GM18907 (cell line): ENCODE measurements at regions not wholly inside any gene's neighbourhood (a gene's known extent, or its start where the extent isn't known, plus 50 kb on each side); places are given as distances from the start of the nearest gene placed in this dataset.

ENCODE experiments used
- ATAC-seq: cut with Tn5 transposase; IDR thresholded peaks from one replicate; pipeline ENCODE4 v1.9.1; 2021; ENCODE audit warnings: mild to moderate bottlenecking, moderate library complexity; ENCODE audit not compliant: unreplicated experiment

- no peak for ATAC-seq
These were observed 913.3 kb downstream of the PDHA2 start for GRCh38 chr4:96753216-96753615.

DNA sequence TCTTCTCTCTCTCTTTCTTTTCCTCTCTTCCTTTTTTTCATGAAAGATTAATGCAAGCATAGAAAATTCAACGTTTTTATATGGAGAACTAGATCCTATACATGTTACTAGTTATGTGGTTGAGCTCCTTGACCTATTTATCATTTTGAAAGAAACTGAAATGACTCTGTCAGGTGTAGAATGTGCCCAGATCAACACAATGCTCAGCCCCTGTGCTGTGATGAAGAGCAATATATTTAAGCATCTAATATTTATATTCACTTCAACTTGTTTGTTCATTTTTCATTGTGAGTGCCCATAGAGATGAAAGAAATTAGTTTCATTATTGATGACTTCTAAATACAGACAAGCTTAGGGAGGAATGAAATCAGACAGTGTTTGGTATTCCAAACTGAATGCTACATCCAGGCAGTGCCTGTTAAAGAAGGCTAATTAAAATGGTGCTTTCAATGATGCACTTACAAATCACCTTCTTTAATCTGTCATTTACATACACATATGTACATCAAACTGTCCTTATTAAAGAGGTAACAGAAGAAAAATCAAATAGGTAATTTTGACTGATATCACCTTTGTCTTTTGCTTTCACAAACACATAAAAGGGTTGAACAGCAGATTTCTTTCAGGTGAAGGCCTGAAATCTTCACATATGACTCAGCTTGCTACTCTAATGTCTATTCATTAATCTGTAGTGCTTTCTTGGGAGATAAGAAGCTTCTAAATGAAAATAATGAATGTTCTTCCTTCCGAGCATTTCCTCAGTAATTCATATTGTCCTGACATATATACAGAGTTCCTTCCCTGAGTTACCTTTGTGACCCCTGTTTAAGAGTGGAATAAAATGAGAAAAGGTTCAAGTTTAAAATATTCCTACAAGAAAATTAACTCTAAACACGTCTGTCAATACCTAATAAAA lies 915.9 kb downstream of the PDHA2 start:
- ATAC-seq, result no peak

- ATAC-seq, result no peak
These were observed 916.7 kb downstream of the PDHA2 start for GRCh38 chr4:96756584-96756983.

- ATAC-seq, result no peak
These were observed 923.7 kb downstream of the PDHA2 start for GRCh38 chr4:96763546-96763945.

GRCh38 chr4:96766359-96766758 lies 926.5 kb downstream of the PDHA2 start:
- no peak for ATAC-seq

DNA sequence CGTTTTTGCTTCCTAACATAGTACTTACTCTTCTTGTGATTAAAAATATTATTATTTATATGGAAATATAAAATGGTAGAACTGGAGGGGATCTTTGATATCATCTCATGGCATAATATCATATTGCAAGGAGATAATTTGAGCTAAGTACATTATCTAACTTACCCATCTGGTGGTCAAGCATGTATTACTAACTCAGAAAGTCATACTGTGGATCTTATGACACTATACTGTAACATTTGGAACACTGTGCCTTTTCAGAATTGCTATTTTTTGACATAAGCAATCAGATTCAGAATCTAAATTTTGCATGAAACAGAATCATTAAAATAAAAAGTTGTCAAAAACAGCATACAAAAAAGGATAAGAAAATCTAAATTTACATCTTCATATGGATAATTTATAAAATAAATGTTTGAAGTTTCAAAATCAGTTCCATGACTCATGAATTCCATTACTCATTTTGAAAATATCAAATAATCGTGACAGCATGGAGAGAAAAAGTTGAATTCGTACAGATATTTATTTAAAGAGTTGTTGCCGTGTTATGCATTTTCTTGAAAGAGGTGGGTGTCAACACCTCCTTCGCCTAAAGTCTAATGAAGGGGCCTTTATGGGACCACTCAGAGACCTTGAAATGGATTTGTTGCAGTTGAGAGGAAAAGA lies 928.1 kb downstream of the PDHA2 start:
- no peak for ATAC-seq

- no peak for ATAC-seq
These were observed 935.6 kb downstream of the PDHA2 start for GRCh38 chr4:96775501-96775900.

- no peak for ATAC-seq
These were observed 937.1 kb downstream of the PDHA2 start for GRCh38 chr4:96776920-96777527.

DNA sequence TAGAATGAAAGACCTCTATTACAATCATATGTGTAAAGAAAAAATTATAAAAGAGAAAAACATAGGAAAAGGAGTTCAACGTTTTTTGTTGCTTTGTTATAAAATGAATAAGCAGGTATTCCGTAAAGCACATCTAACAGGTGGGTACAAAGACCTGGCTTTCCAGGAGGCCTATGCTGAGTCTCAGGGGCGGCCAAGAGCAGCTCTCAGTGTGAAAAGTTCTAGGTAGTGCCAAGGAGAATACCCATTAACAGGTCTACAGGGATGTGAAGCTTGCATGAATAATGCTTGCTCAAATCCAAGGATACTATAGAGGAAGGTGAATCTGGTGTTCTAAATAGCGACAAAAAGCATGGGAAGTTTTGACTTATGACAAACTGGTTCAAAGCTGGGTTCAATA lies 944.4 kb downstream of the PDHA2 start:
- no peak for ATAC-seq

DNA sequence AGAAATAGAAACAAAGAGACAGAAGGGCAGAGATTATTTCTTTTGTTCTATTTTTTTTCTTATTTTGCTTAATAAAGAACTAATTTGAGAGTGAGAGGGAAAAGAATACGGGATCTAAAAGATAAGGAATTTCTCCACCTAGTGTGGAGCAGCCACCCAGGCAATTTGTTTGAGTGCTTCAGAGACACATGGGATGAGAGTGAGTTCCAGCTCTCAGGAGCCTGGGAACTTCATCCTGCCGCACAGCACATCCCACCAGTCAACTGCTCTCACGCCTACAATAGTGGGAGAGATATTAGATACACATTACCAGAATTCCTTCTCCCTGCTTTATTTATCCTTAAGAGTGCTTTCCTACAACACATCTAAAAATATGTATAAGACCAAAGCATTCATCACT lies 946.4 kb downstream of the PDHA2 start:
- no peak for ATAC-seq

- no peak for ATAC-seq
These were observed 947.9 kb downstream of the PDHA2 start for GRCh38 chr4:96787766-96788165.

DNA sequence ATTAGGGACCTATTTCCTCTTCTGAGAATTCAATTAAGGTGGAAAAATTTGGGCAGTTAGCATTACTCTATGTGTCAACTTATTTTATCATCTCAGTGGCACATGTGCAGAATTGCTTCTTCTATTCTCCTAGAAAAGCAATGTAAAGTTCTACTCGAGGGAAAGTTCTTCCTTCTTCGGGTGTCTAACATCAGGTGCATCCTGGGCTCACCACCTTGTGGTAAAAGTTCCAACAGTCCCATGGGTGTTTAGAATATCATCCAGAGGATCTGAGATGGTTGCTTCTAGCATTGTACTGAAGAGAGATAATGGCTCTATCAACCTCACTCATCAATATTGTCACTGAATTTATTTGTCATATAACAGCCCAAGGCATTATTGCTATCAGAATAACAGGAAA lies 969.7 kb downstream of the PDHA2 start:
- ATAC-seq, result no peak

DNA sequence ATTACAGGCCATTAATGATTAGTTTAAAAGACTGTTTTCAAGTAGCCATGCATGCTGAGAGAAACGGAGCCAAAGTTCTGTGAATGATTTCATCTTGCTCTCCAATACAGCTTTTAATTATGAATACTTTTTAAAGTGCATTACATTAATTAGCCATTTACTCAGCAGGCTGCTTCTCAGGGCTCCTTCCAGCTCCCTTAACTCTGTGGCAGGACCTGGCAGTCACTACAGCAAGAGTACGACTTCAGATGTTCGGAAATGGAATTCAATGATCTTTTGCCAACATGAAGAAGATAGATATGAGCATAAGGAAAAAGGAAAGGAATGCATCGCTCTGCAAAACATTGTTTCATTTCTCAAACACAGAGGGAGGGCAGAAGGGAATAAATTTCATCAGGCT lies 987.2 kb downstream of the PDHA2 start:
- ATAC-seq, result no peak

- no peak for ATAC-seq
These were observed 993.9 kb downstream of the PDHA2 start for GRCh38 chr4:96833831-96834230.

- ATAC-seq, result no peak
These were observed 996.1 kb downstream of the PDHA2 start for GRCh38 chr4:96835991-96836390.

- ATAC-seq, result no peak
These were observed 999.5 kb downstream of the PDHA2 start for GRCh38 chr4:96839441-96839840.

DNA sequence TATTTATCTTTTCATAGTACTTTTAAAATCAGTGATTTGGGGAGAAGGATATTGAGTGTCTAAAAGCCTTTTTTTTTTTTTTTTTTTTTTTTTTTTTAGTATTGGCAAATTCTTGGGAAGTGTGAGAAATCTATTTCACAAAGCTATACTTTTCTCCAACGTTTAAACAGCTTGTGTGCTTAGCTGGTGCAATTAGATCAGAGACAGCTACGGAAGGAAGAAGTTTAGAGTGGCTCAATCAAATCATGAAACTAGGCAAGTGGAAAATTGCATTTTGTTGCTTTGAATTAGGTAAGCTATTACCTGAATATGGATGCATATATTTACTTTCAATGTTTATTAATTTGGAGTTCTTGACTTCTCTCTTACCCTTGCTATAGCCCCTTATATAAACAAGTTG lies 1001.9 kb downstream of the PDHA2 start:
- no peak for ATAC-seq

DNA sequence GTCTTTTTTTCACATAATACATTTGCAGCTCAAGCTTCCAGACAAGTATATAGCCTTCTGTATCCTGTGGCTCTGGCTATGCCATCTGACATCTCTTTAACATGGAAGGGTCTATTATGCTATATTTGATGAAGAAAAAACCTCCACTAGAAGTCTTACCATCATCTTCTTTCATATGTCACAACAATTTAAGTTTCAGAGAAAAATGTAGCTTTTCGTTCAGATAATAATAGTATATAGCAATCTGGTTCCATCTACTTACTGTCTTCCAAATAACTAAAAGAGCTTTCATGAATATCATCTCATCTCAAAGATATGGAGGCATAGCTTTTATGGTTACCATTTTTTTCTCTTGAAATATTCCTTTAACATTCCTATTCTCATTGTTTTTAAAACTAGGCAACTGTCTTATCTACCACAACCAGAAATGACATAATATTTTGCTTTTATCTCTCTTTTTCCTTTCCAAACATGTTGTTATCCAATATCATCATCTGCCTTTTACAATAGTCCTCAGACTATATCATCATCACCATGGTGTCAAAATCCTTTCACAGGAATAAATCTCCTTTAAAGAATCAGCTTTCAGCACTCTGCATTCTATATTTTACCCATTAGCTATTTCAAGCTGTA lies 1005.1 kb downstream of the PDHA2 start:
- ATAC-seq, result no peak

- ATAC-seq, result no peak
These were observed 1005.9 kb downstream of the PDHA2 start for GRCh38 chr4:96845819-96846218.

- no peak for ATAC-seq
These were observed 1034.8 kb downstream of the PDHA2 start for GRCh38 chr4:96874657-96875056.

DNA sequence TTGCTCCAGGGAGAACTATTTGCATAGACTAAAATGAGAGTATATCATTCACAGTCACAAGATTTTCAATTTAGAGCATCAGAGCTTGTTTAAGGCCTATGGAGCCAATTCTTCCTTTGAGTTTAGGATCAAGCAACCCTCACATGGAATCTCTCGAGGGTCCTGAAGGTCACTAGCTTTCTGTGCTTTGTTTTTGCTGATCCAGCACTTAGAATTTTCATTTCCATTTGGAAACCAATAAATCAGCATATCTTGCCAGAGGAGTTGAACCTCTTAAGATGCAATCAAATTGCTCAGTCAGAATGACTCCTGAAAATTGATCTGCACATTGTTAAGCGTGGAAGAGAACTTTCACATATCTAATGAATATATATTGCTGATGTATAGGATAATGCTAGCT lies 1039.6 kb downstream of the PDHA2 start:
- no peak for ATAC-seq
